SU-DHL-6 (cell line): ENCODE measurements at regions not wholly inside any gene's neighbourhood (a gene's known extent, or its start where the extent isn't known, plus 50 kb on each side); places are given as distances from the start of the nearest gene placed in this dataset.

Source experiments
- H2AFZ ChIP-seq: fragments of 200-600 bp; sonication (generic); 2 replicates; pipeline ENCODE4 v1.6.1; 2014; ENCODE audit warnings: low read depth, mild to moderate bottlenecking, moderate library complexity, mixed read lengths, antibody characterized with exemption, low read length; ENCODE audit not compliant: severe bottlenecking
- H3F3A ChIP-seq: fragments of 200-600 bp; shearing (Covaris generic); 2 replicates; pipeline ENCODE4 v1.6.0; 2016; ENCODE audit warnings: antibody characterized with exemption, mild to moderate bottlenecking; ENCODE audit not compliant: insufficient read depth
- H3K27ac ChIP-seq: fragments of 200-600 bp; sonication (generic); 2 replicates; pipeline ENCODE4 v1.5.1; 2016; ENCODE audit warnings: low read depth, mild to moderate bottlenecking, low read length, moderate library complexity, mixed read lengths
- H3K27me3 ChIP-seq: fragments of 200-600 bp; sonication (generic), shearing (Covaris generic); 2 replicates; pipeline ENCODE4 v1.6.0; 2014; ENCODE audit warnings: mild to moderate bottlenecking, low read length
- H3K36me3 ChIP-seq: fragments of 200-600 bp; sonication (generic); 2 replicates; pipeline ENCODE4 v1.6.1; 2014; ENCODE audit warnings: mild to moderate bottlenecking, low read length, mixed read lengths
- H3K4me2 ChIP-seq: fragments of 300-600, 200-600 bp; shearing (Covaris generic), sonication (generic); 2 replicates; pipeline ENCODE4 v1.6.0; 2014; ENCODE audit warnings: low read length, low read depth, mild to moderate bottlenecking; ENCODE audit not compliant: poor library complexity, severe bottlenecking
- H3K4me3 ChIP-seq: fragments of 200-600 bp; sonication (generic); 2 replicates; pipeline ENCODE4 v1.5.1; 2014; ENCODE audit warnings: antibody characterized with exemption, low read length, mild to moderate bottlenecking, mixed read lengths; ENCODE audit not compliant: insufficient read depth, poor library complexity, severe bottlenecking
- H3K79me2 ChIP-seq: fragments of 200-600 bp; sonication (generic); 2 replicates; pipeline ENCODE4 v1.6.1; 2014; ENCODE audit warnings: mild to moderate bottlenecking, low read length, moderate library complexity; ENCODE audit not compliant: insufficient read depth
- H3K9ac ChIP-seq: fragments of 200-600 bp; sonication (generic); 2 replicates; pipeline ENCODE4 v1.7.0; 2014; ENCODE audit warnings: mild to moderate bottlenecking, low read length
- H3K9me2 ChIP-seq: fragments of 200-600 bp; sonication (generic); replicated peaks from 2 replicates; pipeline ENCODE4 v1.6.1; 2014; ENCODE audit warnings: low read length; ENCODE audit not compliant: insufficient read depth
- H3K9me3 ChIP-seq: fragments of 200-600 bp; sonication (generic); 2 replicates; pipeline ENCODE4 v1.6.1; 2014; ENCODE audit warnings: low read length, mixed read lengths; ENCODE audit not compliant: insufficient read depth
- H4K20me1 ChIP-seq: fragments of 200-600 bp; sonication (generic); 2 replicates; pipeline ENCODE4 v1.6.1; 2014; ENCODE audit warnings: low read depth, mild to moderate bottlenecking, antibody characterized with exemption, low read length, moderate library complexity, mixed read lengths
- CTCF ChIP-seq: fragments of 200-600 bp; sonication (generic); IDR thresholded peaks from one replicate; pipeline ENCODE4 v1.5.1; 2017; ENCODE audit warnings: antibody characterized with exemption, mild to moderate bottlenecking, low read length, moderate library complexity; ENCODE audit not compliant: insufficient read depth, poor library complexity, severe bottlenecking
- EZH2phosphoT487 ChIP-seq: fragments of 200-600 bp; sonication (generic), shearing (Covaris generic); conservative IDR thresholded peaks from 2 replicates; pipeline ENCODE4 v1.6.1; 2018; ENCODE audit warnings: mild to moderate bottlenecking, antibody characterized with exemption, low read length, moderate library complexity, mixed read lengths

- Histone ChIP-seq H2AFZ (no peak overlapping the region), H3K27ac (no peak overlapping the region), H3K4me2 (no peak overlapping the region), H3K79me2 (no peaks in the 10 kb centered on the region), H3K4me3 (no peak overlapping the region), H3F3A (no peaks in the 10 kb centered on the region), H3K27me3 (no peaks in the 10 kb centered on the region), H3K36me3 (no peaks in the 10 kb centered on the region), H3K9me2 (no peaks in the 10 kb centered on the region), H3K9me3 (no peaks in the 10 kb centered on the region), H3K9ac (no peak overlapping the region), H4K20me1 (no peaks in the 10 kb centered on the region)
- TF ChIP-seq CTCF (no peak), EZH2phosphoT487 (no peak)
These were observed 1026.4 kb upstream of the COX7C start for GRCh38 chr5:85591311-85591710.

GRCh38 chr5:85602843-85603242 is 1014.9 kb upstream of the COX7C start:
- no peaks in the 10 kb centered on the region for H3K79me2 ChIP-seq
- H3K9me2 ChIP-seq: no peaks in the 10 kb centered on the region
- no peak overlapping the region for H2AFZ ChIP-seq
- no peak overlapping the region for H3K4me3 ChIP-seq
- H3F3A ChIP-seq: no peaks in the 10 kb centered on the region
- no peaks in the 10 kb centered on the region for H3K36me3 ChIP-seq
- H3K27me3 ChIP-seq: no peaks in the 10 kb centered on the region
- H3K27ac ChIP-seq: no peak overlapping the region
- no peak for TF ChIP-seq CTCF
- TF ChIP-seq EZH2phosphoT487: no peak
- H3K9me3 ChIP-seq: no peaks in the 10 kb centered on the region
- no peak overlapping the region for H3K4me2 ChIP-seq
- no peak overlapping the region for H3K9ac ChIP-seq
- H4K20me1 ChIP-seq: no peaks in the 10 kb centered on the region

- no peaks in the 10 kb centered on the region for H3F3A ChIP-seq
- no peak overlapping the region for H3K4me2 ChIP-seq
- H3K9me3 ChIP-seq: no peaks in the 10 kb centered on the region
- H3K36me3 ChIP-seq: no peaks in the 10 kb centered on the region
- no peaks in the 10 kb centered on the region for H3K27me3 ChIP-seq
- no peak overlapping the region for H2AFZ ChIP-seq
- TF ChIP-seq CTCF: no peak
- TF ChIP-seq EZH2phosphoT487: no peak
- H3K27ac ChIP-seq: no peak overlapping the region
- no peaks in the 10 kb centered on the region for H3K79me2 ChIP-seq
- no peak overlapping the region for H3K4me3 ChIP-seq
- H3K9me2 ChIP-seq: no peaks in the 10 kb centered on the region
- H4K20me1 ChIP-seq: no peaks in the 10 kb centered on the region
- no peak overlapping the region for H3K9ac ChIP-seq
These were observed 1013.4 kb upstream of the COX7C start for GRCh38 chr5:85604378-85604777.

- TF ChIP-seq EZH2phosphoT487 (no peak), CTCF (no peak)
- H3K36me3 ChIP-seq: no peaks in the 10 kb centered on the region
- H2AFZ ChIP-seq: no peak overlapping the region
- H3K9me2 ChIP-seq: no peaks in the 10 kb centered on the region
- H3K27ac ChIP-seq: no peak overlapping the region
- no peaks in the 10 kb centered on the region for H3K79me2 ChIP-seq
- H4K20me1 ChIP-seq: no peaks in the 10 kb centered on the region
- no peak overlapping the region for H3K4me2 ChIP-seq
- H3K27me3 ChIP-seq: no peaks in the 10 kb centered on the region
- no peaks in the 10 kb centered on the region for H3K9me3 ChIP-seq
- no peak overlapping the region for H3K9ac ChIP-seq
- H3K4me3 ChIP-seq: no peak overlapping the region
- no peaks in the 10 kb centered on the region for H3F3A ChIP-seq
These were observed 1013.0 kb upstream of the COX7C start for GRCh38 chr5:85604786-85605185.
